Endothelial cell of umbilical vein (primary cell): ENCODE measurements at regions not wholly inside any gene's neighbourhood (a gene's known extent, or its start where the extent isn't known, plus 50 kb on each side); places are given as distances from the start of the nearest gene placed in this dataset.

Source experiments
- BruUV-seq: library from RNA; stranded (reverse); fragments of 400-500 nt; replicated peaks from 2 replicates; lab custom pipeline; 2021; lab: Mats Ljungman, UMichigan
- CTCF ChIA-PET: fragments of 300-600, 350-600 bp; sonication (Branson Sonifier 250); formaldehyde crosslinking; loops from one replicate; lab custom pipeline; 2021; ENCODE audit warnings: antibody characterized with exemption, inconsistent platforms; lab: Charles Lee
- POLR2A ChIA-PET: fragments of 300-600, 350-600 bp; sonication (Branson Sonifier 250); formaldehyde crosslinking; loops from one replicate; lab custom pipeline; 2021; ENCODE audit warnings: antibody characterized with exemption, inconsistent platforms; lab: Charles Lee
- DNase-seq: peaks from one replicate; pipeline ENCODE4 v3.0.0-alpha.2; 2011; ENCODE audit warnings: low read depth, low spot score
- FAIRE-seq: peaks from 2 replicates; lab custom pipeline; 2011; peaks lifted over from hg19 to GRCh38; lab: Jason Lieb, UNC
- H2AFZ ChIP-seq: 2 replicates; pipeline ENCODE4 v1.6.0; 2012; ENCODE audit warnings: low read depth, low read length, control low read depth, inconsistent platforms
- H3K27ac ChIP-seq: 2 replicates; pipeline ENCODE4 v1.5.1; 2011; ENCODE audit warnings: low read depth, mild to moderate bottlenecking, control low read depth, low read length, moderate library complexity; ENCODE audit not compliant: insufficient read depth
- H3K27me3 ChIP-seq, 2 experiments: 2 replicates each; pipeline versions ENCODE4 v1.6.0 to v1.6.1; 2011; ENCODE audit warnings: low read length in 2 of 2, mixed read lengths in 1 of 2; ENCODE audit not compliant: control insufficient read depth in 2 of 2, insufficient read depth in 2 of 2
- H3K36me3 ChIP-seq, 2 experiments: 2 replicates in 1 of 2; 3 replicates in 1 of 2; pipeline ENCODE4 v1.5.1; 2011; ENCODE audit warnings: low read length in 2 of 2, mild to moderate bottlenecking in 1 of 2, moderate library complexity in 1 of 2; ENCODE audit not compliant: control insufficient read depth in 2 of 2, insufficient read depth in 2 of 2; ENCODE audit errors: extremely low read depth in 1 of 2
- H3K4me1 ChIP-seq: 3 replicates; pipeline ENCODE4 v1.5.1; 2011; ENCODE audit warnings: mild to moderate bottlenecking, low read length; ENCODE audit not compliant: control insufficient read depth, insufficient read depth; ENCODE audit errors: extremely low read depth
- H3K4me2 ChIP-seq: 2 replicates; pipeline ENCODE4 v1.6.1; 2011; ENCODE audit warnings: low read length, control low read depth, mixed read lengths; ENCODE audit not compliant: insufficient read depth
- H3K4me3 ChIP-seq, 3 experiments: fragments of 200-600 bp in 1 of 3; sonication (generic), shearing (Covaris generic) in 1 of 3; replicated peaks in 1 of 3; 2 replicates each; pipeline ENCODE4 v1.5.1; 2011 to 2016; ENCODE audit warnings: control low read depth in 3 of 3, low read length in 3 of 3, mild to moderate bottlenecking in 2 of 3, inconsistent platforms in 1 of 3, low read depth in 1 of 3, moderate library complexity in 1 of 3; ENCODE audit not compliant: insufficient read depth in 1 of 3
- H3K79me2 ChIP-seq: 2 replicates; pipeline ENCODE4 v1.6.0; 2012; ENCODE audit warnings: low read length, inconsistent platforms; ENCODE audit not compliant: control insufficient read depth, insufficient read depth
- H3K9ac ChIP-seq: replicated peaks from 2 replicates; pipeline ENCODE3; 2011; ENCODE audit warnings: low read length, control low read depth; ENCODE audit not compliant: insufficient read depth; ENCODE audit errors: extremely low read depth
- H3K9me1 ChIP-seq: replicated peaks from 3 replicates; pipeline ENCODE4 v1.6.0; 2011; ENCODE audit warnings: mild to moderate bottlenecking, low read length; ENCODE audit not compliant: control insufficient read depth, insufficient read depth; ENCODE audit errors: extremely low read depth
- H3K9me3 ChIP-seq: replicated peaks from 2 replicates; pipeline ENCODE4 v1.5.1; 2012; ENCODE audit warnings: low read length, inconsistent platforms; ENCODE audit not compliant: control insufficient read depth, insufficient read depth
- H4K20me1 ChIP-seq: replicated peaks from 2 replicates; pipeline ENCODE3; 2011; ENCODE audit warnings: mild to moderate bottlenecking, low read length; ENCODE audit not compliant: control insufficient read depth, insufficient read depth; ENCODE audit errors: extremely low read depth
- EZH2 ChIP-seq: IDR thresholded peaks from 2 replicates; pipeline ENCODE4 v1.6.1; 2012; ENCODE audit warnings: borderline replicate concordance, low read depth, mild to moderate bottlenecking, moderate library complexity, low read length, inconsistent platforms; ENCODE audit not compliant: severe bottlenecking
- FOS ChIP-seq: IDR thresholded peaks from 2 replicates; pipeline ENCODE4 v1.6.1; 2011; ENCODE audit warnings: mild to moderate bottlenecking, low read length, moderate library complexity, borderline replicate concordance; ENCODE audit not compliant: insufficient read depth
- GATA2 ChIP-seq: IDR thresholded peaks from 2 replicates; pipeline ENCODE4 v1.7.0; 2011; ENCODE audit warnings: low read depth, mild to moderate bottlenecking, moderate library complexity, mixed read lengths, low read length; ENCODE audit not compliant: insufficient read length, insufficient read depth
- JUN ChIP-seq: IDR thresholded peaks from 2 replicates; pipeline ENCODE4 v1.6.1; 2011; ENCODE audit warnings: borderline replicate concordance, low read depth; ENCODE audit not compliant: insufficient read length, insufficient read depth
- MYC ChIP-seq: IDR thresholded peaks from one replicate; pipeline ENCODE4 v1.6.1; 2011; ENCODE audit warnings: mild to moderate bottlenecking, low read depth, low read length
- POLR2A ChIP-seq: IDR thresholded peaks from 2 replicates; pipeline ENCODE4 v1.6.1; 2012; ENCODE audit warnings: low read depth, mild to moderate bottlenecking, control low read depth, low read length
- POLR2AphosphoS5 ChIP-seq: IDR thresholded peaks from 2 replicates; pipeline ENCODE4 v1.6.1; 2012; ENCODE audit warnings: low read depth, mild to moderate bottlenecking, control low read depth, low read length, moderate library complexity; ENCODE audit not compliant: insufficient read depth
- dilution Hi-C: fragments of 300-500 bp; cut with MboI; formaldehyde crosslinking; loops from one replicate; pipeline ENCODE4 v1.15.0; 2019; ENCODE audit warnings: low sequenced_read_pairs; ENCODE audit not compliant: extremely low pct_ligation_motif_present
- intact Hi-C: fragments of 100-400 bp; cut with micrococcal nuclease; formaldehyde crosslinking; loops from one replicate; pipeline ENCODE4 v1.10.0; 2022
- TF ChIP-seq, protein P1 (sequence below), 2 donors: IDR thresholded peaks; 1 replicate in 1 of 2; 2 replicates in 1 of 2; pipeline ENCODE4 v1.5.1; 2011; ENCODE audit warnings: low read length in 2 of 2, mild to moderate bottlenecking in 2 of 2, moderate library complexity in 2 of 2, control low read depth in 1 of 2, inconsistent platforms in 1 of 2, low read depth in 1 of 2; ENCODE audit not compliant: insufficient read depth in 1 of 2; ENCODE audit errors: extremely low read depth in 1 of 2
- TF ChIP-seq, protein P2 (sequence below): IDR thresholded peaks from 2 replicates; pipeline ENCODE4 v1.6.1; 2011; ENCODE audit not compliant: insufficient read depth, insufficient read length

DNA sequence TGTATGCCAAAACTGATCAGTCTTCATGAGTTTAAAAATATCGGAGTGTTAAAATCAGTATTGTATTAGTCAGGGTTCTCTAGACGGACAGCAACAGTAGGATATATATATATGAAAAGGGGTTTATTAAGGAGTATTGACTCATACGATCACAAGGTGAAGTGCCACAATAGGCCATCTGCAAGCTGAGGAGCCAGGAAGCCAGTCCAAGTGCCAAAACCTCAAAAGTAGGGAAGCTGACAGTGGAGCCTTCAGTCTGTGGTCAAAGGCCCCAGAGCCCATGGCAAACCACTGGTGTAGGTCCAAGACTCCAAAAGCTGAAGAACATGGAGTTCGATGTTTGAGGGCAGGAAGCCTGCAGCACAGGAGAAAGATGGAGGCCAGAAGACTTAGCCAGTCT is 391.0 kb upstream of the CADM2 start:
- Histone ChIP-seq H3K9ac (no peak overlapping the region), H3K79me2 (no peaks in the 10 kb centered on the region), H3K9me1 (no peaks in the 10 kb centered on the region), H3K9me3 (peaks cover 2% of the 10 kb centered on the region), H4K20me1 (no peaks in the 10 kb centered on the region), H3K4me2 (no peak overlapping the region), H3K4me1 (no peaks in the 10 kb centered on the region), H3K27ac (no peak overlapping the region), H2AFZ (no peak overlapping the region), H3K4me3 (no peak overlapping the region), H3K27me3 (no peaks in the 10 kb centered on the region), H3K36me3 (no peaks in the 10 kb centered on the region)
- DNase-seq, result no peak
- intact Hi-C loops, result no loop called here
- CTCF ChIA-PET, result interaction anchor here (0.6 kb wide), 1 partner anchor 151 kb away, joined by 3 read pairs; no protein-coding TSS in a partner anchor
- FAIRE-seq, result no peak
- TF ChIP-seq, protein P1, sequence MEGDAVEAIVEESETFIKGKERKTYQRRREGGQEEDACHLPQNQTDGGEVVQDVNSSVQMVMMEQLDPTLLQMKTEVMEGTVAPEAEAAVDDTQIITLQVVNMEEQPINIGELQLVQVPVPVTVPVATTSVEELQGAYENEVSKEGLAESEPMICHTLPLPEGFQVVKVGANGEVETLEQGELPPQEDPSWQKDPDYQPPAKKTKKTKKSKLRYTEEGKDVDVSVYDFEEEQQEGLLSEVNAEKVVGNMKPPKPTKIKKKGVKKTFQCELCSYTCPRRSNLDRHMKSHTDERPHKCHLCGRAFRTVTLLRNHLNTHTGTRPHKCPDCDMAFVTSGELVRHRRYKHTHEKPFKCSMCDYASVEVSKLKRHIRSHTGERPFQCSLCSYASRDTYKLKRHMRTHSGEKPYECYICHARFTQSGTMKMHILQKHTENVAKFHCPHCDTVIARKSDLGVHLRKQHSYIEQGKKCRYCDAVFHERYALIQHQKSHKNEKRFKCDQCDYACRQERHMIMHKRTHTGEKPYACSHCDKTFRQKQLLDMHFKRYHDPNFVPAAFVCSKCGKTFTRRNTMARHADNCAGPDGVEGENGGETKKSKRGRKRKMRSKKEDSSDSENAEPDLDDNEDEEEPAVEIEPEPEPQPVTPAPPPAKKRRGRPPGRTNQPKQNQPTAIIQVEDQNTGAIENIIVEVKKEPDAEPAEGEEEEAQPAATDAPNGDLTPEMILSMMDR (IDR thresholded peaks at IDR 0.05; ENCODE audit: extremely low read depth in 1 of 2, insufficient read depth in 1 of 2, low read depth in 1 of 2, low read length in 2 of 2), result no peak
- TF ChIP-seq, protein P2, sequence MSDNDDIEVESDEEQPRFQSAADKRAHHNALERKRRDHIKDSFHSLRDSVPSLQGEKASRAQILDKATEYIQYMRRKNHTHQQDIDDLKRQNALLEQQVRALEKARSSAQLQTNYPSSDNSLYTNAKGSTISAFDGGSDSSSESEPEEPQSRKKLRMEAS, result no peak
- BruUV-seq, result no TSS peak
- dilution Hi-C loops, result no loop called here
- POLR2A ChIA-PET, result no interaction called here

DNA sequence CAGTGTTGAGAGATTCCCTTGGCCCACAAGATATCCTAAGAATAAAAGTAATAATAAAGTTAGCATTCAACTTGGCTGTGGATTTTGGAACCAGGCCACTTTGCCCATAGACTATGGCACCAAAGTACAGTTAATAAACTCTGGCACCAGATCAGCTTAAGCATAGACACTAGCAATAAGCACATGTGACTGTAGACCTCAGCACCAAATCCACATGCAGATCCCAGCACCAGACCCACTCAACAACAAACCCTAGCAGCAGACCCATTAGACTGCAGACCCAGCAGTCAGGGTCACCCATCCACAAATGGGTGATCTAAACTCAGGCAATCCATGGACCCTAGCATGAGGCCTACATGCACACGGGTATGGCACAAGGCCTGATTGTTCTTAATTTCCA is 384.8 kb upstream of the CADM2 start:
- DNase-seq (no peak), FAIRE-seq (no peak)
- Histone ChIP-seq H3K36me3 (no peaks in the 10 kb centered on the region), H2AFZ (no peak overlapping the region), H3K27ac (no peak overlapping the region), H4K20me1 (no peaks in the 10 kb centered on the region), H3K27me3 (no peaks in the 10 kb centered on the region), H3K4me1 (no peaks in the 10 kb centered on the region), H3K79me2 (no peaks in the 10 kb centered on the region), H3K9me1 (no peaks in the 10 kb centered on the region), H3K4me2 (no peak overlapping the region), H3K9me3 (no peaks in the 10 kb centered on the region), H3K9ac (no peak overlapping the region), H3K4me3 (no peak overlapping the region)
- ChIA-PET CTCF (no interaction called here), POLR2A (no interaction called here)
- TF ChIP-seq, protein P1 (IDR thresholded peaks at IDR 0.05; ENCODE audit: extremely low read depth in 1 of 2, insufficient read depth in 1 of 2, low read depth in 1 of 2, low read length in 2 of 2), result no peak
- TF ChIP-seq MYC (no peak), POLR2AphosphoS5 (no peak), POLR2A (no peak), EZH2 (no peak), GATA2 (no peak), FOS (no peak), JUN (no peak)
- TF ChIP-seq, protein P2, result no peak
- intact Hi-C loops (no loop called here), dilution Hi-C loops (no loop called here)
- BruUV-seq, result no TSS peak
